ENCODE measurements at regions not wholly inside any gene's neighbourhood (a gene's known extent, or its start where the extent isn't known, plus 50 kb on each side); places are given as distances from the start of the nearest gene placed in this dataset.

- H3K27ac ChIP-seq (ENCODE audit: insufficient read depth, low read length, poor library complexity, severe bottlenecking), result no peak overlapping the region
- H3K9me3 ChIP-seq (ENCODE audit: control insufficient read depth, low read length), result no peaks in the 10 kb centered on the region
- no peaks in the 10 kb centered on the region for H3K36me3 ChIP-seq (ENCODE audit: control insufficient read depth, insufficient read depth, low read length)
- DNase-seq, result no peak
- H3K4me3 ChIP-seq (ENCODE audit: insufficient read depth, low read depth, low read length, poor library complexity, severe bottlenecking), result no peak overlapping the region
- H3K4me1 ChIP-seq (ENCODE audit: control insufficient read depth, insufficient read depth, low read length, poor library complexity, severe bottlenecking), result no peaks in the 10 kb centered on the region
- no peaks in the 10 kb centered on the region for H3K27me3 ChIP-seq (replicated peaks; ENCODE audit: control insufficient read depth, insufficient read depth, low read length, poor library complexity, severe bottlenecking)
These were observed 551.4 kb downstream of the TBC1D4 start for GRCh38 chr13:74930402-74931165.

GRCh38 chr13:74929436-74929835, 552.5 kb downstream of the TBC1D4 start:
- Histone ChIP-seq H3K27me3 (replicated peaks; ENCODE audit: control insufficient read depth, insufficient read depth, low read length, poor library complexity, severe bottlenecking) (no peaks in the 10 kb centered on the region), H3K36me3 (ENCODE audit: control insufficient read depth, insufficient read depth, low read length) (no peaks in the 10 kb centered on the region), H3K27ac (ENCODE audit: insufficient read depth, low read length, poor library complexity, severe bottlenecking) (no peak overlapping the region), H3K9me3 (ENCODE audit: control insufficient read depth, low read length) (no peaks in the 10 kb centered on the region), H3K4me1 (ENCODE audit: control insufficient read depth, insufficient read depth, low read length, poor library complexity, severe bottlenecking) (no peaks in the 10 kb centered on the region), H3K4me3 (ENCODE audit: insufficient read depth, low read depth, low read length, poor library complexity, severe bottlenecking) (no peak overlapping the region)
- DNase-seq, result no peak

GRCh38 chr13:74927823-74928222, 554.1 kb downstream of the TBC1D4 start:
- DNase-seq, result no peak
- no peak overlapping the region for H3K4me3 ChIP-seq (ENCODE audit: insufficient read depth, low read depth, low read length, poor library complexity, severe bottlenecking)
- H3K36me3 ChIP-seq (ENCODE audit: control insufficient read depth, insufficient read depth, low read length), result no peaks in the 10 kb centered on the region
- H3K27ac ChIP-seq (ENCODE audit: insufficient read depth, low read length, poor library complexity, severe bottlenecking), result no peak overlapping the region
- H3K9me3 ChIP-seq (ENCODE audit: control insufficient read depth, low read length), result no peaks in the 10 kb centered on the region
- no peaks in the 10 kb centered on the region for H3K4me1 ChIP-seq (ENCODE audit: control insufficient read depth, insufficient read depth, low read length, poor library complexity, severe bottlenecking)
- no peaks in the 10 kb centered on the region for H3K27me3 ChIP-seq (replicated peaks; ENCODE audit: control insufficient read depth, insufficient read depth, low read length, poor library complexity, severe bottlenecking)

DNA sequence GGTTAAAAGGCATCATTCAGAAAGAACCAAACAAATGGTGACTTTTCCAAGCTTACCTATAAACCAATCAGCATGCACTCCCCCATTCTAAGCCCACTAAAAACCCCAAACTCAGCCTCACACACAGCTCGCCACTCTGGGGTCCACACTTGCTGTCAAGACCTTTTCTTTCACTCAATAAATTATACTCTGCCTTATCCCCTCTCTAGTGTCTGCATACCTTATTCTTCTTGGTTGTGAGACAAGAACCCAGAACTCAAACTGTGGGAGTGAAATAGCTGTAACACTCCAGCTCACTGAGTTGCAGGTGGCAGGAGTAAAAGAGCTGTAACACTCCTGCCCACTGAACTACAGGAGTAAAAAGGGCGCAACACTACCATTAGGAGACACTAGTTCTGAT, 559.0 kb downstream of the TBC1D4 start:
- H3K4me1 ChIP-seq (ENCODE audit: control insufficient read depth, insufficient read depth, low read length, poor library complexity, severe bottlenecking), result no peaks in the 10 kb centered on the region
- H3K36me3 ChIP-seq (ENCODE audit: control insufficient read depth, insufficient read depth, low read length), result no peaks in the 10 kb centered on the region
- no peaks in the 10 kb centered on the region for H3K9me3 ChIP-seq (ENCODE audit: control insufficient read depth, low read length)
- no peaks in the 10 kb centered on the region for H3K27me3 ChIP-seq (replicated peaks; ENCODE audit: control insufficient read depth, insufficient read depth, low read length, poor library complexity, severe bottlenecking)
- H3K27ac ChIP-seq (ENCODE audit: insufficient read depth, low read length, poor library complexity, severe bottlenecking), result no peak overlapping the region
- DNase-seq, result no peak
- no peak overlapping the region for H3K4me3 ChIP-seq (ENCODE audit: insufficient read depth, low read depth, low read length, poor library complexity, severe bottlenecking)

- no peaks in the 10 kb centered on the region for H3K27me3 ChIP-seq (replicated peaks; ENCODE audit: control insufficient read depth, insufficient read depth, low read length, poor library complexity, severe bottlenecking)
- DNase-seq, result no peak
- no peaks in the 10 kb centered on the region for H3K9me3 ChIP-seq (ENCODE audit: control insufficient read depth, low read length)
- H3K4me1 ChIP-seq (ENCODE audit: control insufficient read depth, insufficient read depth, low read length, poor library complexity, severe bottlenecking), result no peaks in the 10 kb centered on the region
- H3K36me3 ChIP-seq (ENCODE audit: control insufficient read depth, insufficient read depth, low read length), result no peaks in the 10 kb centered on the region
- no peak overlapping the region for H3K4me3 ChIP-seq (ENCODE audit: insufficient read depth, low read depth, low read length, poor library complexity, severe bottlenecking)
- no peak overlapping the region for H3K27ac ChIP-seq (ENCODE audit: insufficient read depth, low read length, poor library complexity, severe bottlenecking)
These were observed 560.6 kb downstream of the TBC1D4 start for GRCh38 chr13:74921326-74921725.

GRCh38 chr13:74920920-74921319, 561.0 kb downstream of the TBC1D4 start:
- H3K27ac ChIP-seq (ENCODE audit: insufficient read depth, low read length, poor library complexity, severe bottlenecking), result no peak overlapping the region
- H3K36me3 ChIP-seq (ENCODE audit: control insufficient read depth, insufficient read depth, low read length), result no peaks in the 10 kb centered on the region
- H3K27me3 ChIP-seq (replicated peaks; ENCODE audit: control insufficient read depth, insufficient read depth, low read length, poor library complexity, severe bottlenecking), result no peaks in the 10 kb centered on the region
- H3K4me1 ChIP-seq (ENCODE audit: control insufficient read depth, insufficient read depth, low read length, poor library complexity, severe bottlenecking), result no peaks in the 10 kb centered on the region
- no peak for DNase-seq
- no peak overlapping the region for H3K4me3 ChIP-seq (ENCODE audit: insufficient read depth, low read depth, low read length, poor library complexity, severe bottlenecking)
- H3K9me3 ChIP-seq (ENCODE audit: control insufficient read depth, low read length), result no peaks in the 10 kb centered on the region

DNA sequence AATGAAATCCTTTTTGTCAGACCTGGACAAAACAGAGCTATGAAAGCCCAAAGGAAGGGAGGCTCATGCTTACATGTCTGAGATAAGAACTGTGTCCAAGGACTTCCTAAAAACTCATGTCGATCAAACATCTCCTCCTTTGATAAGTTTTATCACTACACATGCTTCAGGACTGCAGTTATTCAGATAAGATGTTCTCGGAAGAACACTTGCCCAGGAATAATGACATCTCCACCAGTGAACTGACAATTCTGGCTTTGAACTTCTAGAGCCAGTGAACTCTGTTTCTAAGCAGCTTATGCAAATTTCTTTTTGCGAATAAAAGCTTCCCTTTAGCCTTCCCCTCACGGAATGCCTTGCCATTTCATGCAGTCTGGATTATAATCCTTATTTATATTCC, 561.6 kb downstream of the TBC1D4 start:
- DNase-seq, result no peak
- no peaks in the 10 kb centered on the region for H3K36me3 ChIP-seq (ENCODE audit: control insufficient read depth, insufficient read depth, low read length)
- H3K4me3 ChIP-seq (ENCODE audit: insufficient read depth, low read depth, low read length, poor library complexity, severe bottlenecking), result no peak overlapping the region
- no peaks in the 10 kb centered on the region for H3K27me3 ChIP-seq (replicated peaks; ENCODE audit: control insufficient read depth, insufficient read depth, low read length, poor library complexity, severe bottlenecking)
- H3K9me3 ChIP-seq (ENCODE audit: control insufficient read depth, low read length), result no peaks in the 10 kb centered on the region
- H3K27ac ChIP-seq (ENCODE audit: insufficient read depth, low read length, poor library complexity, severe bottlenecking), result no peak overlapping the region
- H3K4me1 ChIP-seq (ENCODE audit: control insufficient read depth, insufficient read depth, low read length, poor library complexity, severe bottlenecking), result no peaks in the 10 kb centered on the region

DNA sequence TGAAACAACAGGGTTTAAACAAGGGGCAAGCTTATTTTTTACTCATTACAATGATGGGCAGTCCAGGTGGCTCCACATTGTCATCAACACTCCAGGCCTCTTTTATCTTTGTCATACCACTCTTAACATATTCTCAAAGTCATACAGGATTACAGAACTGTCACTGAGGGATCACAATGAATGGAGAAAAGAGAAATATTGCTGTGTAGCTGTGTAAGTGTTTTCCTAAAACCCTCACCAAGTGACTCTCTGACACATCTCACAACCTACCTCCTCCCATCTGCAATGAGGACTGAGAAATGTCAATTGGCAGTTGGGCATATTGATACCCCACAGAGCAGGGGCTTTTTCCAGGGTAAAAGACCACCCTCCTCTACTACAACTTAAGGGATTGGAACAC, 562.1 kb downstream of the TBC1D4 start:
- Histone ChIP-seq H3K4me1 (ENCODE audit: control insufficient read depth, insufficient read depth, low read length, poor library complexity, severe bottlenecking) (no peaks in the 10 kb centered on the region), H3K27me3 (replicated peaks; ENCODE audit: control insufficient read depth, insufficient read depth, low read length, poor library complexity, severe bottlenecking) (no peaks in the 10 kb centered on the region), H3K27ac (ENCODE audit: insufficient read depth, low read length, poor library complexity, severe bottlenecking) (no peak overlapping the region), H3K36me3 (ENCODE audit: control insufficient read depth, insufficient read depth, low read length) (no peaks in the 10 kb centered on the region), H3K4me3 (ENCODE audit: insufficient read depth, low read depth, low read length, poor library complexity, severe bottlenecking) (no peak overlapping the region), H3K9me3 (ENCODE audit: control insufficient read depth, low read length) (no peaks in the 10 kb centered on the region)
- no peak for DNase-seq

GRCh38 chr13:74912898-74913297, 569.1 kb downstream of the TBC1D4 start:
- H3K9me3 ChIP-seq (ENCODE audit: control insufficient read depth, low read length), result no peaks in the 10 kb centered on the region
- H3K36me3 ChIP-seq (ENCODE audit: control insufficient read depth, insufficient read depth, low read length), result no peaks in the 10 kb centered on the region
- H3K4me3 ChIP-seq (ENCODE audit: insufficient read depth, low read depth, low read length, poor library complexity, severe bottlenecking), result no peak overlapping the region
- no peak for DNase-seq
- H3K4me1 ChIP-seq (ENCODE audit: control insufficient read depth, insufficient read depth, low read length, poor library complexity, severe bottlenecking), result no peaks in the 10 kb centered on the region
- H3K27ac ChIP-seq (ENCODE audit: insufficient read depth, low read length, poor library complexity, severe bottlenecking), result no peak overlapping the region
- H3K27me3 ChIP-seq (replicated peaks; ENCODE audit: control insufficient read depth, insufficient read depth, low read length, poor library complexity, severe bottlenecking), result no peaks in the 10 kb centered on the region

DNA sequence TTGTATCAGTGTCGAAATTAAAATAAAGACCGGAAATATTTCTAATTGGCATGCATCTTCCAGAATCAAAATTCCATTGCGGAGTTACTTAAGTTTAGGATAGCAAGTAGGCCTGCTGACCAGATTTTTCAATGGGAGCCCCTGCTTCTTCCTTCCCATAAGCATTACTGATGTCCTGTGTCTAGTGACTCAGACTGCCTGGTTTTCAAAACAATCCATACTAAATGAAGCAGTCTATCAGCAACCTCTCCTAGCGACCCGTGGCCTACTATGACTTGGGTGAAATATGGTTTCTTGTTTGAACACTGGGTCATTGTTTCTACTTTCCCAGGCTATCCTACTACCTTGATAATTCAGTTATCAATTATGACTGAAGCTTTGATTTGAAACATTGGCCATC, 571.6 kb downstream of the TBC1D4 start:
- Histone ChIP-seq H3K36me3 (ENCODE audit: control insufficient read depth, insufficient read depth, low read length) (no peaks in the 10 kb centered on the region), H3K27ac (ENCODE audit: insufficient read depth, low read length, poor library complexity, severe bottlenecking) (no peak overlapping the region), H3K27me3 (replicated peaks; ENCODE audit: control insufficient read depth, insufficient read depth, low read length, poor library complexity, severe bottlenecking) (no peaks in the 10 kb centered on the region), H3K9me3 (ENCODE audit: control insufficient read depth, low read length) (no peaks in the 10 kb centered on the region), H3K4me1 (ENCODE audit: control insufficient read depth, insufficient read depth, low read length, poor library complexity, severe bottlenecking) (no peaks in the 10 kb centered on the region), H3K4me3 (ENCODE audit: insufficient read depth, low read depth, low read length, poor library complexity, severe bottlenecking) (no peak overlapping the region)
- DNase-seq, result no peak
